NCI-H748 (cell line): ENCODE measurements at regions not wholly inside any gene's neighbourhood (a gene's known extent, or its start where the extent isn't known, plus 50 kb on each side); places are given as distances from the start of the nearest gene placed in this dataset.

Source experiments
- DNase-seq: peaks from one replicate; lab custom pipeline; 2025; ENCODE audit not compliant: unreplicated experiment; lab: John Stamatoyannopoulos, UW

DNA sequence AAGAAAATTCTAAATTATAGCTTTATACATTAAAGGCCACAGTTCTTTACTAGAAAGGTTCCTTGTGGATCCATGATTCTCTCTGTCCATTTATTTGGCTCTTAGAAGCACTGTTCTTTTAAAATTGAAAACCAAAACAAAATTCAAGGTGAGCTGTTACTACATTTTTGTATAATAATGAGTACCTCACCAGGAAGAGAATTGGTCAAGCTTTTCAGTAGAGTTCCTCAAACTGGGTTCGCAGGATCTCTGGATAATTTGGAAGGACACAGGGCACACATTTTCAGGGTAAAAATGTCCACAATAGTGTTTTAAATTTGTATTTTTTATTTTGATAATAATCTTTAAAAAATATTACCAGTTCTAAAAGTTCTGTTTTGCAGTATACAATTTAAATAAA, 93.0 kb downstream of the PPP1R3A start:
- DNase-seq: no peak

DNA sequence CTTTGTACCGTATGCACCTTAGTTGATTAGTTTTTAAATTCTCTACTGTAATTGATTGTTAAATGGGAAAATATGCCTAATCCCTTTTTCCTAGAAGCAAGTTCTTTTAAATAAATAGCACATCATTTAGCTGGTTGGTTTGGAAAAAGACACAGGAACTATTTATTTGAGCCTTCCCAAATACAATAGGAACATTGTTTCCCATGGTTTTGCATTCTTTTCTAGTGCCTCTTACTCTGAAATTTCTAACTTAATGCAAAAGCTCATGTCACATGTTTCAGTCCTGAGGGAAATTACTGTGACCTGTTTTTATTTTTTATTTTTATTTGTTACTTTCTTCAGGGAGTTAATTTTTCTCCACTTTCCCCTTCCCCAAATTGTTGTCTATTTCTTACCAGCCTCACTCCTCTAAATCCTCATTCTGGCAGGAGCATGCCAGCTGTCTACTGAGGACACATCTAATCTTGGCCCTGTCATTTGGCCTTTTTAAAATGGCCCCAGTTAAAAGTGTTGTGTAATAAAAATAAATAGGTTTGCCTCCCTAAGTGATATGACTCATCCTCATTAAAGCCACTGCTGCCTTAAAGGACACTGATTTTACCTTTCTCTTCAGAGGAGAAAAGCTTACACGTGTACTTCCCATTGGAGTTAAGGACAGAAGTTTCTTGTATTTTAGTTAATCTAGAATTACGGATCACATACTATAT, 94.5 kb downstream of the PPP1R3A start:
- DNase-seq: peak; percentile 51

DNA sequence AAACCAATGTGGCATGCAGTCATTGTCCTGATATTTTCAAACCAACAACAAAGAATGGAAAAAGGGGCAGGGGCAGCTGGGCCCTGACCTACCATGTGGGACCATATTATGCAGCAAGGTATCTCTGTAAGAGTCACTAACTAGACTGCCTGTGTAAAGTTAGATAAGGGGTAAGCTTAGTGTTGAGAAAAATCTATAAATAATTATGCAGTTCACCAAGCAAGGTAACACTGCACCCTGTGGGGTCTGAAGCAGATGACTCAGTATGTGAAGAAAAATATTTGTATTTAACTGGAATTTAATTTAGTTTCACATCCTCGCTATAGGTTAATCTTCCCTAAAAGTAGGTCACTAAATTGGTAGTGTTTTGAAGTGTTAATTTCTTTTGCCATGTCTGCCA, 99.3 kb downstream of the PPP1R3A start:
- DNase-seq: no peak

DNA sequence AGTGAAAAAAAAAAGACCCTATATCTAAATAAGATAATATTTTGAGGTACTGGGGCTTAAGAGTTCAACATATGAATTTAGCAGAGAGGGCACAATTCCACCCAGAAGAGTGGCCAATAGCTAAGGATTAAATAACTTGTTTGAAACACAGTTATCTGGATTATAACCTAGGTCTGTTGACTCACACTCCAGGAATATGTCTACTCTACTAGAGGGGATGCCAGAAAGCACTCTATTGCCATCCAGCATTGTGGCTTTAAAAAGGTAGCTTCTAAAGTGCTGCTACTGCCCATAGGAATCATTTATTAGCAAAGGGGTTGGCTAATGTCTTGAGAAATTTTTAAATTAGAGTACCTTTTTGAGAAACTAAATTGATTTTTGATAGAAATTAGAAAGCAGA, 102.2 kb downstream of the PPP1R3A start:
- no peak for DNase-seq

DNA sequence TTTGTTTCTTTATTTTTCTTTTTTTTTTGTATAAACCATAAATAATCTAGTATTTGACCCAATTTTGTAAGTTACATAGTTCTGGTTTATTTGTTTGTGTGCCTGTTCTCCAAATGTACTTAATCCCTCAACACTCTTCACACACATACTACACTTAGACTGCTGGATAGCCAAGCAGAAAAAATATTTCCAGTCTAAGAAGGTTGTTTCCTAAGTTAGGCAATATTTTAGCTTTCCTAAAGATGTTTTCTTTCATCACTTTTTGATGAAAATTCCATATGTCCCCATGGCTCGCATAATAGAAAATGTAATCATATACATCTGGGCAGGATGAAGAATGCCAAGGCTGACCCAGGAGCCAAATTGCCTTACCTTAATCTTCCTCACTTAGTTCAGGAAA, 105.3 kb downstream of the PPP1R3A start:
- DNase-seq: no peak

DNA sequence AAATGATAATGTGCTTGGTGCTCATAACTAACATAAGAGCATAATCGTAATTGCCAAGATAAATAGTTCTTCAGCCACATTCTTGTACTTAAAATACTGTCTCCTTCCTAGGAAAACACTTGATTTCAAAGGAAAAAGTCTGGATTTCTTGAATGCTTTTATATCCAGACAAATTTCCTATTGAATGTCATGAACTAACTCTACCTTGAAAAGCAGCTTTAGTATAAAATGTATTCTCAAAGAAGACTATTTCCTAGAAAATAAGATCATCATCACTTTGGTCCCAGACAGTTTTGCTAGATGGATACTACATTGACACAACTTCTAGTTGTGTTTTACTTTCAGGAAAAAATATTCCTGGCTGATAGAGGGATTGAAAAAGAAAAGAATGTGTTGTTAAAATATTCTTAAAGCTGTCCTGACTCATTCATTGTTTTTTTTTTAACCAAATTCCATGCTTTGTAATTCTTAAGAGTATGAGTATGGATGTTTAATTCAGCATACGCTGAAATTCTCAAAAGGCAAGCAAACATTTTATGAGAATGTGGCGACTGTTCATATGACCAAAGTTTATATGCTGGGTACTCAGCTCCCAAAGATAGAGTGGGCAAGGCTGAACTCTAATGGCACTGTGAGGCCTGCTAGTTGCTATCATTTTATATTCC, 106.1 kb downstream of the PPP1R3A start:
- DNase-seq: no peak

DNA sequence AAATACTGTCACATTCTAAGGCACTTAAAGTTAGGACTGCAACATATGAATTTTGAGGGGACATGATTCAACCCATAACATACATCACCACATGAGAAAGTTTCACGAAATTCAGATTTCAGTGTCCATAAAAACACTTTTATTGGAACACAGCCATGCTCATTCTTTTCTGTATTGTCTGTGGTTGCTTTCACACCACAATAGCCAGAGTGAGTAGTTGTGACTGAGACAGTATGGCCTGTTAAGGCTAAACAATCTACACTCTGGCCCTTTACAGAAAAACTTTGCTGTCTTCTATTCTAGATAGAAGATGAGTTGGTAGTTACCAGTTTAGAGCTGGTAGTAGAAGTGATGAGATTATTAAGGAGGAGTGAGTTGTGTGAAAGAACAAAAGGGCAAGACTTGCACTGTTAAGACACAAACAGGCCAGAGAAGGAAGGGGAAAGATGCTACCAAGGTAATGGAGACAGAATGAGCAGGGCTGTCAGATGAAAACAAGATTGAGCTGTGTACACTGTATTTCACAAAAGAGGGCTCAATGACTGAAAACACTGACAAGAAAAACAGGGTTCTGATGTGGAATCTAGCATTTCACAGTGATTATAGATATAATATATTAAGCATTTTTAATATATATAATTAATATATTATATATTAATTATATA, 108.6 kb downstream of the PPP1R3A start:
- DNase-seq: peak; percentile 14

DNA sequence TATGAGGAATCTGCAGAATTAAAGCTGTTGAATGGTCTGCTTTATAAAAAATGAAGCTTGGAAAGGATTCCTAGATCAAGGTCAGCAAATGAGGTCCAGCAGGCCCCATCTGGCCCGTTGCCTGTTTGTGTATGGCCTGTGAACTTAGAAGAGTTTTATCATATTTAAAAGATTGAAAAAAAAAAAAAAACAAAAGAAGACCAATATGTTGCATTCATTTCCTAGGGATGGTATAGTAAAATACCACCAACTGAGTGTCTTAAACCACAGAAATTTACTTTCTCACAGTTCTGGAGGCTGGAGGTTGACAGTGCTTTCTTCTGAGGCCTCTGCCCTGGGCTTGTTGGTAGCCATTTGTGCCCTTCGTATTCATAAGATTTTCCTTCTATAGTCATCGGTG, 109.2 kb downstream of the PPP1R3A start:
- DNase-seq: no peak

DNA sequence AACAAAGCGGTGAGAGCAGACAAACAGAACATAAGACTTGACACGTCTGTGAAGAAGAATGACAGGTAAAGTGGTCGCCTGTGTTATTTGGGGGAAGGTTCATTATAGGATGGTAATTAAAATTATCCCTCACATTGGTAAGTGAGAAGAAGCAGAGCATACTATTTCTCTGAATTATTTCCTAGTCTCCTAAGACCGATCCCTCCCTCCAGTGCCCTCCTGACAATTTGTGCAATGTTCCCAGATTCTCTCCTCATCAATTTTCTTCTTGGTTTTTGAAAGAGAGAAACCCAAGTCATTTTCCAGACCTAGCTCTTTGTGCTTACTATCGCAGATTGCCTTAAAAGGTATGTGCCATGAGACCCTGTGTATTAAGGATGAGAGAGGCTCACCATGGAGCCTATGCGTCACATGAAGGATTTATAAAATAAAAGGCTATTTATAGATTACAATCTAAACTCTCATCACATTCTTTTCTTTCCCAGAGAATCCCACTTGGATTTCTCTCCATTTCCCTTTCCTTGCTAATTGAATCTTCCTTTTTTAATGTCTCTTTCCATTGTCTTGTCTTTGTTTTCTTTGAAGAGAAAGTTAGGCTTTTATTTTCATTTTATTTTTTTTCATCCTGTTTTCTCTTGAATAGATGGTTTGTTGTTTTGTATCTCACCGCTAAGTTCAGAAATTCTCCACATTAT, 112.0 kb downstream of the PPP1R3A start:
- DNase-seq: no peak

DNA sequence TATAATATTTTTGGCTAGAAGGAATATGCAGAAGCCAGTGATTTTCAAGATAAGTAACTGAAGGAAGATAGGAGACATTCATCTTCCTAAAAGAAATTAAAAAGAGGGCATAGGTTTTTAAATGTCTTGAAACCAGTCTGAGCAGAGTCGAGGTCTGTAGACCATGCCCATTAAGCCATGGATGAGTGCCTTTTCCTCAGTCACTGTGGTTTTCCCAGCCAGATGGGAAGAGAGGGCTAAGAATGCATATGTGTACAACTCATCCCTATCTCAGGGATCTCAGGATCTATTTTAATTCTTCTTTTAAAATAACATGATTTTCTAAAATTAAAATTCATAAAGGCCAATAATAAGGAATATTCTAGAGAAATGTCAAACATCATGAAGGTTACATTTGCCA, 112.8 kb downstream of the PPP1R3A start:
- peak; percentile 3 for DNase-seq

DNA sequence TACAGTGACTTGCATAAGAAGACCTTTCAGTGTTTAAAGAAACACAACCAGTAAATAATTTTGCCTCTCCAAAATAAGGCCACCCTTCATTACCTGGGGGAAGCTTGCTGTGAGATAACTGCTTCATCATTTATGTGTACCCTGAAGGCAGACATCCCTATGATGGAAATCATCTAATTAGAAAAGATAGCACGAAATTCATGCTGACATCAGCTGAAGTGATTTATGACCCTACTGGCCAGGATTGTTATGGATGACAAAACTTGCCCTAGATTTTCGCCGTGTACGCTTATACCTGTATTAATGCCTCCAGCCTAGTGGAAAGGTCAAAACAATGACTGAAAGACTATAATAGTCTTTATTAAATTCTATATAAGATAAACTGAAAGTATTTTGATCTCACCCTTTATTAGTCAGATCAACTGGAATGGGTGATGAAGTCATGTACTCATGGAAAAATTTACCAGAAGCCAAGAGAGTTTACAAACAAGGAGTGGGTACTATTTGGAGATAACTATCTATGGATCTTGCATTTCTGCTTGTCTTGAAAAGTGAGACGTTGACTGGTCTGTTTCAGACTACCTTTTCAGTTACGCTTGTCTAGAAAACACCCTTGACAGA, 114.2 kb downstream of the PPP1R3A start:
- DNase-seq: no peak

DNA sequence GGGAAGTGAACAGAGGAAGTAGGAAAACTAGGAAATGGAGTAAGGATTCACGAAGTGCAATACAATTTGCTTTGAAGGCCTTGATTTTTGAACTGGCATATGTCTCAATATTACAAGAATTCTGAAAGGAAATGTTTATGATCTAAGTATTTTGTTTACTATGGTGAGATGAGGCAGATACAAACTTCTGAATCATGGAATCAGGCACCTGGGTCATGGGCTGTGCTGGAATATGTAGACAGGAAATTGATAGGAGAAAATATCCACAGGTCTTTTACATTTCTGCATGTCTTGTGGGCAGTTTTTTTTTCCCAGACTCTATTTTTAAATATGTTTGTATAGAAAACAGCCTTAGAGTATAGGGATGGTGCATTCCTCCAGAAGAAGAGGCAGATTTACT, 117.1 kb downstream of the PPP1R3A start:
- no peak for DNase-seq

DNA sequence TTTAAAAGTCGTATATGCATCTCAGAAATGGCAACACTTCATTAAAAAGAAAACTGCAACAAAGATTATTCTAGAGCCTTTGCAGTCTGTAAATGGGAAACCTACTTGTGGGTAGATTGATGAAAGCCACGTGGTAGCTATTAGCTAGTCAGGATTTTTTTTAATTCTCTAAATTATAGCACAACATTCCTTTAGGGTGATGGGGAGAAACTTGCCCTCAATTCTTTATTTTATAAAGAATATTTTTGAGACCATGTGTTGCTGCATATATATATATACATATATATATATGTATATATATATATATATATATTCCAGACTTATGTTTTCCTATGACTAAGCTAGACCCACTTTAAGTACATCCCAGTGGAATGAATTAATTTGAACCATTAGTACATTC, 118.0 kb downstream of the PPP1R3A start:
- DNase-seq: no peak

DNA sequence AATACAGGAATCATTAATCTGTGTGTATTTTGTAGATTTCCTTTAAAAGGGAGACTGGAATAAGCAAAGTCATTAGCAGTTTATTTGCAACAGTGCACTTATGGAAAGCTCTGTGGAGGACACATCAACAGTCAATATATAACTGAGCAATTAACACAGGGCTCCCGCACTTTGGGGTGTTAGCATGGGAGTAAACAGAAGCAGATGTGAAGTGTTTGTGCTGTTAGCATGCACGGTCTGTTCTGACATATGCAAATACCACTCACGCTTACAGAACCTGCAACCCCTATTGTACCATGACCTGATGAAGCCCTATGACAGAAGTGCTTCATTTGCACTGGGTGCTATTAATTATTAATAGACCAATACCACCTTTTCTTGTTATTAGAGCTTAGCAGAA, 118.9 kb downstream of the PPP1R3A start:
- DNase-seq: peak; percentile 97

DNA sequence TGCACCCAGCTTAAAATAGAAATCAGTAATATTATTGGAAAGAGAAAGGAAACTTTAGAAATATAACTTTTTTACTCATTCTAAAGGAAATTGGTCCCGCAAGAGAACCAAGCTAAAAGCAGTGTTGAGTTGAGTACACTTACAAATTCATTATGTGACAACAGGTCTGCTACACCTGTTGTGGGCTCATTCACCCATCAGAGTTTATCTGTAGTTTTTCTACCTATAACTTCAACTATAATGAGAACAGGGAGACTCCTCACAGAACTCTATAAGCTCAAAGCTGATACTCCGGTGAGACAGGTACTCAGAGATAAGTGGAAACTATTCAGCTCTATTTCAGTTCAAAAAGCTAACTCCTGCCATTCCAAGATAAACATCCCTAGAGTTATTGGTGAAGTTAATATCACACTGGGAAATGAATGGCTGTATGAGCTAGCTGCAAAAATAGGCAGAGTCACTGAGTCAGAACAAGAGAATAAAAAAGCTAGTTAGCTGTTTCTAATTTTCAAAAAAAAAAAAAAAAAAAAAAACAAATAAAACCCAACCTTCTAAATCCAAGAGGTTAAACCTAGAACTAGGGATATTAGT, 121.3 kb downstream of the PPP1R3A start:
- DNase-seq: peak; percentile 24

DNA sequence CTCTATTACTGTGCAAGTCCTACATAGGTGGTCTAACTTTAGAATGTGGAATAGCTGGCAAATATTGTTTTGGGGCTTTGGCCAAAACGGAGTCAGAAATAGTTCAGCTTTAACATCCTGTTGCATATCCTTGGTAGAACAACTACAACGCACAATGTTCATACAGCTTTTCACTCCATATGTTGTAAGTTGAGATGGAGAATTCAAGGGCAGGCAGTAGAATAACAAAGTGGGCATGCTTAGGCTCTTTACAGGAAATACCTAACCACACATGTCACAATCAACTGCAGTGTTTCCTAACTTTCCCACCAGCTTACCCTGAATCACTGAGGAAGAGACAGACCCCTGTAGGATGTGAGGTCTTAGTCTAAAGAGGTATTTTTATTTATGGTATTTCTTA, 122.3 kb downstream of the PPP1R3A start:
- DNase-seq: no peak

DNA sequence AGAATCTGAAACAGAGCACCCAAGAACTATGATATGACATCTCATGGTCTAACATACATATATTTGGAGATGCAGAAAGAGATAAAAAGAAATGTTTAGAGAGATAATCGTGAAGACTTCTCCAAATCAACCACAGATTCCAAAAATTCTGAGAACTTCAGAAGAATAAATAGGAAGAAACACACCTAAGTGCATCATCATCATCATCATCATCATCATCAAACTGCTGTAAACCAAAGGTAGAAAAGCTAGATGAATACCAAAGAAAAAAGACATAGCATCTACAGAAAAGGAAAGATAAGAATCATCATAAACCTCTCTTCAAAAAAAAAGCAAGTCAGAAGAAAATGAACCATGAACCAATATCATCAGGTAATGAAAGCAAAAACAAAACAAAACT, 124.2 kb downstream of the PPP1R3A start:
- no peak for DNase-seq

DNA sequence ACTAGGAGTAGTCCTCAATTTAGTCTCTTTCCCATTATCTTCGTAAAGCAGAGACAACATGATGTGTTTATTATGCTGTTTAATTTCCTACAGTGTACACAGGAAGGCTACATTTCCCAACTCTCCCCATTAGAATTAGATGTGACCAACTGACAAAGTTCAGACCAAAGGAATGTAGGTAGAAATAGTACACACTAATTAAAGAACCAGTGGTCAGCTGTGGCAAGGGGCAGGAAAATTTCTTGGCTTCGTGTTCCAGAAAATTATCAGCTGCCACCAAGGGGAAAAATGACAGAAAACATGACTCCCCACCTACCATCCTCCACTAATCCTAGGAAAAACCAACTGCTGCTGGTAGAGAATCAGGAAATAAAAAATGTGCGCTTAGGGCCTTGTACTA, 125.6 kb downstream of the PPP1R3A start:
- no peak for DNase-seq

DNA sequence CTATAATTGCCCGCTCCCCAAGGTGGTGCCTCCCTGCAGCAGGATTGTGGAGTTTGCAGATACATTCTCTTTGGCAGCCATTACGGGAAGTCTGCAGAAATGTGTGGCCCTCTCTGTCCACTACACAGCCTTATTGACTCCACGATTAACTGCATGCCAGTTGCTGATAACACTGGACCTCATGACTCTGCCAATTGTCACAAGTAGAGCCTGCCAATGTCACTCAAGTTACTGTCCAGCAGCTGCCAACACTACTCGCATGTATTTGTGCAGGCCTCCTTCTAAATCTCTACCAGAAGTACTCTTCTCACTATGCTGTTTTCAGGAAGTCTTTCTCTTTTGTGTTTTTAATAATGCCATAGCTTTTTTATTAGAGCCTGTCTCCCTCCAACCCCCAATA, 128.8 kb downstream of the PPP1R3A start:
- no peak for DNase-seq

DNA sequence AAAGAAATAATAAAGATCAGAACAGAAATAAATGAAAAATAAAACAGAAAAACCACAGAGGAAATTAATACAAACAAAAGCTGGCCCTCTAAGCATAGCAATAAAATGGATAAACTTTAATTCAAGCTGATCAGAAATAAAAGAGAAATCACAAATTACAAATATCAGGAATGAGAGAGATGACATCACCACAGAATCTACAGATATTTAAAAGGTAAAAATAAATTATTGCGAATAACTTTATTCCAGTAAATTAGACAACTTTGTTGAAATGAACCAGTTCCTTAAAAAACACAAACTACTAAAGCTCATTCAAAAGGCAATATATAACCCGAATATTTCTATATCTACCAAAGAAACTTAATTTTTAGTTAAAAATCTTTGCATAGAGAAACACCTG, 131.7 kb downstream of the PPP1R3A start:
- no peak for DNase-seq

DNA sequence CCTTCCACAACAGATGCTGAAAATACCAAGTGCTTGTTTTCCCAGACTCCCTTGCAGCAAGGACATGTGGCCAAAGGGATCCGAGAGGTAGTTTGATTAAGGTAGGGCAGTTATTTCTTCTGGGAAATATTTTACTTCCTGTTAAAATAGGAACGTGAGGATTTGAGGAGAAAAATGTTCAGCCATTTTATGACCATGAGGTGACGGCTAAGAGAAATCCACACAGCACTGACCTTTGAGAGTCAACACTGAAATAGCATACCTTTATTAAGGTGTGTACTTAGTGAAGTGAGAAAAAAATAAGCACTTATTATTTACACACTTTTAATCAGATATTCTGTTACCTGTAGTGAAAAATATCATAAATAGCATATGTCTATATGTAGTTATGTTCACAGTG, 133.9 kb downstream of the PPP1R3A start:
- no peak for DNase-seq
